Mucosa of descending colon (tissue), 3 donors: ENCODE measurements at regions not wholly inside any gene's neighbourhood (a gene's known extent, or its start where the extent isn't known, plus 50 kb on each side); places are given as distances from the start of the nearest gene placed in this dataset.

Experiments used
- ATAC-seq: fragments of 200-7000 bp; cut with Tn5 transposase; one replicate; pipeline ENCODE4 v1.9.1; 2020; ENCODE audit warnings: mild to moderate bottlenecking, moderate library complexity
- DNase-seq, 3 donors: peaks; one replicate each; pipeline ENCODE4 v3.0.0-alpha.2; 2020
- H3K36me3 ChIP-seq: fragments of 200-600 bp; one replicate; pipeline ENCODE4 v1.8.0; 2021; ENCODE audit warnings: low read depth, mild to moderate bottlenecking
- H3K4me1 ChIP-seq: fragments of 200-600 bp; one replicate; pipeline ENCODE4 v1.8.0; 2021; ENCODE audit warnings: low read depth, mild to moderate bottlenecking
- H3K4me3 ChIP-seq: fragments of 200-600 bp; one replicate; pipeline ENCODE4 v1.8.0; 2021; ENCODE audit warnings: mild to moderate bottlenecking
- H3K9me3 ChIP-seq: fragments of 200-600 bp; one replicate; pipeline ENCODE4 v1.8.0; 2021; ENCODE audit warnings: mild to moderate bottlenecking
- CTCF ChIP-seq: fragments of 200-600 bp; IDR thresholded peaks from one replicate; pipeline ENCODE4 v1.8.0; 2022; ENCODE audit warnings: antibody characterized with exemption, mild to moderate bottlenecking
- intact Hi-C, 2 donors: fragments of 100-400 bp; cut with DNase I in 1 of 2; cut with micrococcal nuclease in 1 of 2; formaldehyde crosslinking; loops; one replicate each; pipeline versions ENCODE4 v1.11.0 to v1.11.1; 2022; cut with DNase I, micrococcal nuclease
- donor health status: DM: no; HTN: no; CAD: no; lungs with moderate emphysema.
- donor health status: DM: no; HTN: no; CAD: no.
- donor health status: DM: no; HTN: yes; CAD: no.

GRCh38 chr15:31477851-31478701 lies 151.4 kb downstream of the KLF13 start:
- Histone ChIP-seq H3K36me3 (no peaks in the 10 kb centered on the region), H3K4me3 (no peak overlapping the region), H3K4me1 (peaks cover 7% of the 10 kb centered on the region), H3K9me3 (no peaks in the 10 kb centered on the region)
- intact Hi-C loops: no loop called here
- DNase-seq (peak in 1 of 3 donors; percentile 4), ATAC-seq (no peak)
- TF ChIP-seq CTCF: no peak

- no peaks in the 10 kb centered on the region for H3K4me1 ChIP-seq
- H3K36me3 ChIP-seq: no peaks in the 10 kb centered on the region
- ATAC-seq (no peak), DNase-seq (peak in 1 of 3 donors; percentile 9)
- intact Hi-C loops: no loop called here
- H3K4me3 ChIP-seq: no peak overlapping the region
- no peak for TF ChIP-seq CTCF
- H3K9me3 ChIP-seq: no peaks in the 10 kb centered on the region
Measured at GRCh38 chr15:31478702-31479221, 152.1 kb downstream of the KLF13 start.

- no peaks in the 10 kb centered on the region for H3K4me1 ChIP-seq
- intact Hi-C loops: loop anchor here in 1 of 2 donors (10.0 kb wide), 1 partner anchor 276 kb away; no protein-coding TSS in a partner anchor
- DNase-seq: peak in 1 of 3 donors; percentile 26
- H3K36me3 ChIP-seq: no peaks in the 10 kb centered on the region
- H3K9me3 ChIP-seq: no peaks in the 10 kb centered on the region
- no peak for TF ChIP-seq CTCF
- no peak for ATAC-seq
- H3K4me3 ChIP-seq: no peak overlapping the region
Measured at GRCh38 chr15:31480356-31481025, 153.9 kb downstream of the KLF13 start.

DNA sequence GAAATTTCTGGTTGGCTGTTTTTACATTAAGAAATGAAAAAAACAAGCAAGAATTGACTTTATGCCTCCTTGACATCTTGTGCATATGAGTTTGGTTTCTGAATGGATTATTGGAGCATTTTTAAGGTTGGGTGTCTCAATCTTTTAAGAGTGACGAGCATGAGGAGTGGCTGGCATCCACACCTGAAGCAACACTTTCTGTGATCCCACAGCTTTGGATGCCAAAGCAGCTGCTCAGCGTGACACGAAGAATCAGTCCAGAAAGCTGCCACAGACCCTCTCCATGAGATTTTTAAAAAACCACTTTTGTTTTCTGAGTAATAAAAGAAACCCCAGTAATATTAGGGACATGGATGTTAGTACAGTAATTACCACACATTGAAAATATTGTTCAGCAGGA lies 154.5 kb downstream of the KLF13 start:
- no peaks in the 10 kb centered on the region for H3K9me3 ChIP-seq
- intact Hi-C loops: loop anchor here in 1 of 2 donors (10.0 kb wide), 1 partner anchor 276 kb away; no protein-coding TSS in a partner anchor
- DNase-seq (no peak), ATAC-seq (no peak)
- H3K4me3 ChIP-seq: no peak overlapping the region
- no peaks in the 10 kb centered on the region for H3K36me3 ChIP-seq
- no peaks in the 10 kb centered on the region for H3K4me1 ChIP-seq
- no peak for TF ChIP-seq CTCF

GRCh38 chr15:31482122-31482922 lies 155.7 kb downstream of the KLF13 start:
- ATAC-seq: no peak
- intact Hi-C loops: loop anchor here in 1 of 2 donors (10.0 kb wide), 1 partner anchor 278 kb away; no protein-coding TSS in a partner anchor
- Histone ChIP-seq H3K9me3 (no peaks in the 10 kb centered on the region), H3K36me3 (no peaks in the 10 kb centered on the region), H3K4me1 (peaks cover under 1% of the 10 kb centered on the region), H3K4me3 (no peak overlapping the region)
- no peak for TF ChIP-seq CTCF
- DNase-seq: peak in 1 of 3 donors; percentile 35
